GM12875 (cell line): ENCODE measurements at regions not wholly inside any gene's neighbourhood (a gene's known extent, or its start where the extent isn't known, plus 50 kb on each side); places are given as distances from the start of the nearest gene placed in this dataset.
"Not testable (repeated sequence)": the region's sequence is repeated elsewhere in the genome, so short reads cannot be mapped to it uniquely, and the experiment has no call there.

ENCODE experiments used
- H3K4me3 ChIP-seq: one replicate; pipeline ENCODE4 v1.5.1; 2011; ENCODE audit warnings: low read depth, low read length, control low read depth
- CTCF ChIP-seq: IDR thresholded peaks from 2 replicates; pipeline ENCODE4 v1.5.1; 2011; ENCODE audit warnings: low read depth, mild to moderate bottlenecking, control low read depth, inconsistent platforms, low read length, moderate library complexity, borderline replicate concordance; ENCODE audit not compliant: insufficient read depth

GRCh38 chr12:19909418-19909817 is 458.9 kb upstream of the PDE3A start:
- TF ChIP-seq CTCF = no peak
- H3K4me3 ChIP-seq = no peak overlapping the region

GRCh38 chr12:19910681-19911080 is 457.7 kb upstream of the PDE3A start:
- TF ChIP-seq CTCF = no peak
- H3K4me3 ChIP-seq = no peak overlapping the region

- H3K4me3 ChIP-seq = no peak overlapping the region
- TF ChIP-seq CTCF = no peak
These were observed 455.3 kb upstream of the PDE3A start for GRCh38 chr12:19912991-19913390.

GRCh38 chr12:19915392-19916195 is 452.7 kb upstream of the PDE3A start:
- H3K4me3 ChIP-seq = no peak overlapping the region
- TF ChIP-seq CTCF = peak; percentile 28; the same call in 1 of the 2 replicates

- no peak for TF ChIP-seq CTCF
- H3K4me3 ChIP-seq = no peak overlapping the region
These were observed 452.1 kb upstream of the PDE3A start for GRCh38 chr12:19916196-19916753.

- H3K4me3 ChIP-seq = no peak overlapping the region
- no peak for TF ChIP-seq CTCF
These were observed 451.4 kb upstream of the PDE3A start for GRCh38 chr12:19916974-19917373.

- not testable (repeated sequence) for H3K4me3 ChIP-seq
These were observed 446.6 kb upstream of the PDE3A start for GRCh38 chr12:19921716-19922115.

- TF ChIP-seq CTCF = no peak
- no peak overlapping the region for H3K4me3 ChIP-seq
These were observed 445.6 kb upstream of the PDE3A start for GRCh38 chr12:19922717-19923116.
